Lower leg skin (tissue), 4 donors: ENCODE measurements at regions not wholly inside any gene's neighbourhood (a gene's known extent, or its start where the extent isn't known, plus 50 kb on each side); places are given as distances from the start of the nearest gene placed in this dataset.

Experiments used
- DNase-seq, 2 donors: peaks; one replicate each; pipeline ENCODE4 v3.0.0-alpha.2; 2019; ENCODE audit warnings: low spot score in 2 of 2
- H3K4me3 ChIP-seq: fragments of 200-600 bp; sonication (generic); 2 replicates; pipeline ENCODE4 v1.5.1; 2017; ENCODE audit warnings: mild to moderate bottlenecking, low read depth; ENCODE audit not compliant: poor library complexity, severe bottlenecking
- CTCF ChIP-seq, 3 donors: fragments of 450-650 bp; IDR thresholded peaks; one replicate each; pipeline ENCODE4 v1.5.1; 2016; ENCODE audit warnings: antibody characterized with exemption in 3 of 3, mild to moderate bottlenecking in 3 of 3, moderate library complexity in 2 of 3
- POLR2A ChIP-seq, 2 donors: fragments of 450-650 bp; IDR thresholded peaks; one replicate each; pipeline ENCODE4 v1.6.1; 2016 to 2017; ENCODE audit warnings: antibody characterized with exemption in 2 of 2, mild to moderate bottlenecking in 1 of 2, moderate library complexity in 1 of 2
- WGBS, 2 donors: methylation state at CpG; one replicate each; pipeline ENCODE4 v1.1.5; 2018; 5-methylcytosine and 5-hydroxymethylcytosine counted together
- intact Hi-C: fragments of 100-400 bp; cut with DNase I; formaldehyde crosslinking; loops from one replicate; pipeline ENCODE4 v1.15.0; 2023; ENCODE audit warnings: low total_unique reads

GRCh38 chr10:88062385-88062784, 199.0 kb downstream of the PTEN start:
- DNase-seq: no peak
- no peak overlapping the region for H3K4me3 ChIP-seq
- TF ChIP-seq POLR2A (IDR thresholded peaks at IDR 0.05): no peak
- no peak for TF ChIP-seq CTCF (IDR thresholded peaks at IDR 0.05)
- 75 to 82% methylated on average over 6 of the region's 6 CpGs for WGBS, 2 donors
- intact Hi-C loops: no loop called here

GRCh38 chr10:88062798-88063472, 199.5 kb downstream of the PTEN start:
- TF ChIP-seq CTCF (IDR thresholded peaks at IDR 0.05): no peak
- no peak for TF ChIP-seq POLR2A (IDR thresholded peaks at IDR 0.05)
- WGBS, 2 donors: 66 to 72% methylated on average over 4 of the region's 4 CpGs
- H3K4me3 ChIP-seq: no peak overlapping the region
- intact Hi-C loops: no loop called here
- DNase-seq: no peak

- peak; percentile 29 to 77 for DNase-seq
- no peak overlapping the region for H3K4me3 ChIP-seq
- TF ChIP-seq CTCF (IDR thresholded peaks at IDR 0.05): no peak
- no peak for TF ChIP-seq POLR2A (IDR thresholded peaks at IDR 0.05)
- intact Hi-C loops: no loop called here
- 30 to 49% methylated on average over 4 of the region's 4 CpGs for WGBS, 2 donors
These were observed 200.6 kb downstream of the PTEN start for GRCh38 chr10:88063861-88064557.

- DNase-seq: peak; percentile 89 to 93
- no peak overlapping the region for H3K4me3 ChIP-seq
- TF ChIP-seq CTCF (IDR thresholded peaks at IDR 0.05): no peak
- no peak for TF ChIP-seq POLR2A (IDR thresholded peaks at IDR 0.05)
- intact Hi-C loops: no loop called here
- WGBS, 2 donors: 69 to 74% methylated on average over 5 of the region's 5 CpGs
These were observed 201.4 kb downstream of the PTEN start for GRCh38 chr10:88064608-88065382.

GRCh38 chr10:88065383-88066049, 202.1 kb downstream of the PTEN start:
- WGBS, 2 donors: 83 to 88% methylated on average over 5 of the region's 5 CpGs

More at GRCh38 chr10:88065383-88066049, 202.1 kb downstream of the PTEN start:
- no peak for TF ChIP-seq POLR2A (IDR thresholded peaks at IDR 0.05)
- TF ChIP-seq CTCF (IDR thresholded peaks at IDR 0.05): no peak
- intact Hi-C loops: no loop called here
- H3K4me3 ChIP-seq: no peak overlapping the region
- DNase-seq: no peak
